ENCODE measurements at regions not wholly inside any gene's neighbourhood (a gene's known extent, or its start where the extent isn't known, plus 50 kb on each side); places are given as distances from the start of the nearest gene placed in this dataset.

GRCh38 chr2:7999683-8000476 is 682.0 kb upstream of the ID2 start:
- no peak overlapping the region for H3K4me2 ChIP-seq (ENCODE audit: low read length)
- H3K9me3 ChIP-seq (ENCODE audit: low read length): no peaks in the 10 kb centered on the region
- no peaks in the 10 kb centered on the region for H3K79me2 ChIP-seq (replicated peaks; ENCODE audit: insufficient read depth, low read length)
- no peak overlapping the region for H3K27ac ChIP-seq (ENCODE audit: low read length)
- H3F3A ChIP-seq (ENCODE audit: insufficient read depth, low read length, poor library complexity, severe bottlenecking): no peaks in the 10 kb centered on the region
- H4K20me1 ChIP-seq (ENCODE audit: insufficient read depth): no peaks in the 10 kb centered on the region
- no peak for TF ChIP-seq EZH2 (IDR thresholded peaks at IDR 0.05; ENCODE audit: borderline replicate concordance, insufficient read depth, low read length, poor library complexity, severe bottlenecking)
- TF ChIP-seq MXI1 (conservative IDR thresholded peaks at IDR 0.05; ENCODE audit: poor library complexity, severe bottlenecking): no peak
- no peak for TF ChIP-seq REST (IDR thresholded peaks at IDR 0.05; ENCODE audit: borderline replicate concordance)
- no peak for TF ChIP-seq TAF1 (IDR thresholded peaks at IDR 0.05; ENCODE audit: low read depth)
- no peak for TF ChIP-seq CTCF (IDR thresholded peaks at IDR 0.05; ENCODE audit: poor library complexity, severe bottlenecking)
- no peak for TF ChIP-seq SMC3 (conservative IDR thresholded peaks at IDR 0.05; ENCODE audit: poor library complexity)
- TF ChIP-seq POLR2AphosphoS5 (IDR thresholded peaks at IDR 0.05): no peak
- TF ChIP-seq RAD21 (conservative IDR thresholded peaks at IDR 0.05): no peak
- TF ChIP-seq EP300 (conservative IDR thresholded peaks at IDR 0.05; ENCODE audit: poor library complexity, severe bottlenecking): no peak
- H3K36me3 ChIP-seq (ENCODE audit: insufficient read depth, low read length): no peaks in the 10 kb centered on the region
- no peak overlapping the region for H2AFZ ChIP-seq (ENCODE audit: low read depth, low read length)
- no peak overlapping the region for H3K4me3 ChIP-seq (ENCODE audit: low read length)
- no peaks in the 10 kb centered on the region for H3K27me3 ChIP-seq (ENCODE audit: insufficient read depth, low read depth, low read length)
- H3K9ac ChIP-seq (ENCODE audit: low read length): no peak overlapping the region
- H3K9me2 ChIP-seq (ENCODE audit: insufficient read depth, low read length): no peaks in the 10 kb centered on the region

- Histone ChIP-seq H3K36me3 (ENCODE audit: insufficient read depth, low read length) (no peaks in the 10 kb centered on the region), H3K9me3 (ENCODE audit: low read length) (no peaks in the 10 kb centered on the region), H3K4me2 (ENCODE audit: low read length) (no peak overlapping the region), H3K27me3 (ENCODE audit: insufficient read depth, low read depth, low read length) (no peaks in the 10 kb centered on the region), H4K20me1 (ENCODE audit: insufficient read depth) (no peaks in the 10 kb centered on the region), H3K9me2 (ENCODE audit: insufficient read depth, low read length) (no peaks in the 10 kb centered on the region), H3K9ac (ENCODE audit: low read length) (no peak overlapping the region), H3K79me2 (replicated peaks; ENCODE audit: insufficient read depth, low read length) (no peaks in the 10 kb centered on the region), H3K4me3 (ENCODE audit: low read length) (no peak overlapping the region), H3F3A (ENCODE audit: insufficient read depth, low read length, poor library complexity, severe bottlenecking) (no peaks in the 10 kb centered on the region), H2AFZ (ENCODE audit: low read depth, low read length) (no peak overlapping the region), H3K27ac (ENCODE audit: low read length) (no peak overlapping the region)
- TF ChIP-seq REST (IDR thresholded peaks at IDR 0.05; ENCODE audit: borderline replicate concordance) (no peak), TAF1 (IDR thresholded peaks at IDR 0.05; ENCODE audit: low read depth) (no peak), EZH2 (IDR thresholded peaks at IDR 0.05; ENCODE audit: borderline replicate concordance, insufficient read depth, low read length, poor library complexity, severe bottlenecking) (no peak), POLR2AphosphoS5 (IDR thresholded peaks at IDR 0.05) (no peak), EP300 (conservative IDR thresholded peaks at IDR 0.05; ENCODE audit: poor library complexity, severe bottlenecking) (no peak), SMC3 (conservative IDR thresholded peaks at IDR 0.05; ENCODE audit: poor library complexity) (no peak), CTCF (IDR thresholded peaks at IDR 0.05; ENCODE audit: poor library complexity, severe bottlenecking) (no peak), RAD21 (conservative IDR thresholded peaks at IDR 0.05) (no peak)
Observed at GRCh38 chr2:8000870-8001269, 681.0 kb upstream of the ID2 start.

All from neural cell (in vitro differentiated cells).